Neuronal stem cell (in vitro differentiated cells): ENCODE measurements at regions not wholly inside any gene's neighbourhood (a gene's known extent, or its start where the extent isn't known, plus 50 kb on each side); places are given as distances from the start of the nearest gene placed in this dataset.

Source experiments
- DNase-seq: peaks from one replicate; pipeline ENCODE4 v3.0.0-alpha.2; 2013; ENCODE audit warnings: low spot score
- H2AFZ ChIP-seq: one replicate; pipeline ENCODE4 v1.6.1; 2013; ENCODE audit warnings: mild to moderate bottlenecking, low read length, inconsistent platforms
- H2AK5ac ChIP-seq: 2 replicates; pipeline ENCODE4 v1.6.1; 2013; ENCODE audit warnings: low read depth, mild to moderate bottlenecking, inconsistent platforms, low read length, moderate library complexity, mixed read lengths
- H2BK120ac ChIP-seq: 2 replicates; pipeline ENCODE4 v1.6.1; 2013; ENCODE audit warnings: low read depth, mild to moderate bottlenecking, inconsistent platforms, low read length, moderate library complexity, mixed read lengths
- H2BK12ac ChIP-seq: one replicate; pipeline ENCODE4 v1.6.1; 2013; ENCODE audit warnings: low read length, inconsistent platforms
- H2BK15ac ChIP-seq: 2 replicates; pipeline ENCODE4 v1.6.1; 2013; ENCODE audit warnings: mild to moderate bottlenecking, low read length, inconsistent platforms, mixed read lengths
- H2BK5ac ChIP-seq: one replicate; pipeline ENCODE4 v1.6.1; 2013; ENCODE audit warnings: inconsistent platforms, mild to moderate bottlenecking, low read length, moderate library complexity
- H3K14ac ChIP-seq: one replicate; pipeline ENCODE4 v1.6.1; 2013; ENCODE audit warnings: low read length, inconsistent platforms
- H3K18ac ChIP-seq: 2 replicates; pipeline ENCODE4 v1.6.1; 2013; ENCODE audit warnings: low read length, inconsistent platforms
- H3K23ac ChIP-seq: 2 replicates; pipeline ENCODE4 v1.6.1; 2013; ENCODE audit warnings: low read depth, mild to moderate bottlenecking, mixed read lengths, low read length, inconsistent platforms; ENCODE audit not compliant: poor library complexity
- H3K27ac ChIP-seq: replicated peaks from 3 replicates; pipeline ENCODE4 v1.5.1; 2013; ENCODE audit warnings: low read length, inconsistent platforms
- H3K27me3 ChIP-seq, 3 experiments: 2 replicates each; pipeline ENCODE4 v1.6.1; 2013; ENCODE audit warnings: low read length in 3 of 3, mild to moderate bottlenecking in 2 of 3, inconsistent platforms in 1 of 3, low read depth in 1 of 3, mixed read lengths in 1 of 3, moderate library complexity in 1 of 3; ENCODE audit not compliant: control insufficient read depth in 3 of 3, insufficient read depth in 3 of 3
- H3K36me3 ChIP-seq, 2 donors: replicated peaks in 1 of 2; 2 replicates each; pipeline ENCODE4 v1.6.1; 2013; ENCODE audit warnings: low read length in 2 of 2; ENCODE audit not compliant: control insufficient read depth in 2 of 2, insufficient read depth in 2 of 2
- H3K4ac ChIP-seq: 2 replicates; pipeline ENCODE4 v1.6.1; 2013; ENCODE audit warnings: inconsistent platforms, mild to moderate bottlenecking, low read length, moderate library complexity
- H3K4me1 ChIP-seq, 2 donors: 1 replicate in 1 of 2; 2 replicates in 1 of 2; pipeline ENCODE4 v1.6.1; 2013; ENCODE audit warnings: low read length in 2 of 2, low read depth in 1 of 2; ENCODE audit not compliant: control insufficient read depth in 2 of 2, insufficient read depth in 1 of 2
- H3K4me2 ChIP-seq: one replicate; pipeline ENCODE4 v1.6.1; 2013; ENCODE audit warnings: mild to moderate bottlenecking, low read length, inconsistent platforms; ENCODE audit not compliant: insufficient read depth, poor library complexity, severe bottlenecking
- H3K4me3 ChIP-seq, 2 donors: 2 replicates each; pipeline ENCODE4 v1.5.1; 2013; ENCODE audit warnings: low read length in 2 of 2, mild to moderate bottlenecking in 2 of 2, inconsistent platforms in 1 of 2, moderate library complexity in 1 of 2
- H3K79me1 ChIP-seq: one replicate; pipeline ENCODE4 v1.6.1; 2013; ENCODE audit warnings: low read depth, mild to moderate bottlenecking, inconsistent platforms, low read length, moderate library complexity
- H3K9ac ChIP-seq: one replicate; pipeline ENCODE4 v1.6.1; 2013; ENCODE audit warnings: mild to moderate bottlenecking, low read depth, low read length, inconsistent platforms; ENCODE audit not compliant: poor library complexity
- H3K9me3 ChIP-seq, 2 donors: replicated peaks in 1 of 2; 2 replicates each; pipeline versions ENCODE3 to v1.6.1; 2013; ENCODE audit warnings: low read length in 2 of 2, mild to moderate bottlenecking in 2 of 2, inconsistent platforms in 1 of 2, low read depth in 1 of 2, mixed read lengths in 1 of 2, moderate library complexity in 1 of 2; ENCODE audit not compliant: control insufficient read depth in 2 of 2, insufficient read depth in 1 of 2
- H4K8ac ChIP-seq: one replicate; pipeline ENCODE4 v1.6.1; 2013; ENCODE audit warnings: low read depth, mild to moderate bottlenecking, inconsistent platforms, low read length, moderate library complexity
- H4K91ac ChIP-seq: one replicate; pipeline ENCODE4 v1.6.1; 2013; ENCODE audit warnings: low read length, low read depth, mild to moderate bottlenecking, inconsistent platforms; ENCODE audit not compliant: poor library complexity
- WGBS, 2 donors: extraction: QIAGEN DNeasy Blood & Tissue Kit; methylation state at CpG; one replicate each; pipeline ENCODE4 v1.1.7; 2013; ENCODE audit warnings: missing lambda C conversion rate in 2 of 2, mixed read lengths in 1 of 2; ENCODE audit not compliant: insufficient read length in 2 of 2, insufficient replicate concordance in 1 of 2; ENCODE audit errors: extremely low coverage in 2 of 2; 5-methylcytosine and 5-hydroxymethylcytosine counted together

DNA sequence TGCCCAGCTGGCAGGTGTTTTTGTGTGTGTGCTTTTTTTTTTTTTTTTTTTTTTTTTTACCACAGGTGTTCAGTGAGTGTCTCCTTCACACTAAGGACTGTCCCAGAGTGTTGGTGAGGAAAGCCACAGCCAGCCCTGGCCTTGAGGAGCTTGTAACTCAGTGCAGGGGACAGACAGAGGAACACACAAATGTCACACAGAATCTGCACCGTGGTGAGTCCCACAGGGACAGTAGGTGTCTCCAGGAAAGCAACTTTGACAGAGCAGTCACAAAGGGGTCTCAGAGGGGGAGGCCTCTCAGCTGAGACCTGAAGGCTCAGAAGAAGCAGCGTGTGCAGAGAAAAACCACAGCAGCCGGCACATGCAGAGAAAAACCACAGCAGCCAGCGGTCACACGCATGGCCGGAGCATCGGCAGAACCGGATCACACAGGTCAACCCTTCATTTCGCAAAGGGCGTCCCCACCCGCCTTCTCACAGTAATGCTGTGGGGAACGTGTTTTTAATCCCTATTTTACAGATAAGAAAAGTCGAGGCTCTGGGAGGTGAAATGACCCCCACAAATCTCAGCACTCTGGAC is 101.7 kb upstream of the PRR5 start:
- no CpG with 5 or more reads among the region's 13 CpGs for whole genome bisulfite sequencing, 2 donors
- Histone ChIP-seq H3K4ac (no peak overlapping the region), H2AK5ac (peak overlapping the region; percentile 76), H3K4me2 (no peak overlapping the region), H3K79me1 (peaks cover 3% of the 10 kb centered on the region), H2BK12ac (no peak overlapping the region), H3K4me3 (no peak overlapping the region), H3K9me3 (no peaks in the 10 kb centered on the region), H3K27me3 (peaks cover 0 to 21% (median 3%) of the 10 kb centered on the region in 3 experiments), H3K36me3 (peaks cover 0 to 2% of the 10 kb centered on the region in 2 donors), H2AFZ (no peak overlapping the region), H4K8ac (no peak overlapping the region), H3K14ac (no peak overlapping the region), H3K9ac (no peak overlapping the region), H3K18ac (peak overlapping the region; percentile 52), H2BK120ac (no peak overlapping the region), H4K91ac (no peak overlapping the region), H2BK5ac (no peak overlapping the region), H3K4me1 (peaks cover 24 to 36% of the 10 kb centered on the region in 2 donors), H2BK15ac (peak overlapping the region; percentile 46), H3K27ac (no peak overlapping the region), H3K23ac (no peak overlapping the region)
- no peak for DNase-seq

DNA sequence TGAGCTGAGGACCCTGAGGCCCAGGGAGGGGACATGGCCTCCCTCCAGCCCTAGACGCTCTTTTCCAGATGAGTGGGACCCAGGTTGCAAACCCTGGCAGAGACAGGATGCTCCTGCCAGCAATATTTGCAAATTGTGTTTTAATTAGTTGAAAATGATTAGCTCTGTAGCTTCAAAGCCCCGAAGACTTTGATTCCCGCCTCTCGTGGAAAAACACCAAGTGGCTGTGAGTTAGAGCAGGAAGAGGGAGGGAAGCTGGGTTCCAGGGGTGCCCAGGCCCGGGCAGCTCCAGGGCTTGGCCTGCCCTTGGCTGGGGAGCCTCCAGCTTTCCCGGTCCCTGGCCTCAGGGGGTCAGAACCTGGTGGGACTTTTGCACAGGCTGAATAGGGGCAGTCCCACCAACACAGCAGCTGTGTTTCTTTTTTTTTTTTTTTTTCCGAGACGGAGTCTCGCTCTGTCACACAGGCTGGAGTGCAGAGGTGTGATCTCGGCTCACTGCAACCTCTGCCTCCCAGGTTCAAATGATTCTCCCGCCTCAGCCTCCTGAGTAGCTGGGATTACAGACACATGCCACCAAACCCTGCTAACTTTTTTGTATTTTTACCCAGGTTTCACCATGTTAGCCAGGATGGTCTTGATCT is 101.6 kb upstream of the RTL6 start:
- Histone ChIP-seq H3K9ac (no peak overlapping the region), H3K4me1 (peaks cover 30 to 37% of the 10 kb centered on the region in 2 donors), H4K8ac (no peak overlapping the region), H3K14ac (no peak overlapping the region), H3K4me2 (no peak overlapping the region), H2BK15ac (peak overlapping the region; percentile 66), H2AK5ac (peak overlapping the region; percentile 80), H3K36me3 (peaks cover 0 to 2% of the 10 kb centered on the region in 2 donors), H2AFZ (no peak overlapping the region), H2BK5ac (no peak overlapping the region), H3K27ac (no peak overlapping the region), H3K9me3 (no peaks in the 10 kb centered on the region), H3K27me3 (peaks cover 0 to 28% (median 3%) of the 10 kb centered on the region in 3 experiments), H3K79me1 (peaks cover 3% of the 10 kb centered on the region), H2BK120ac (no peak overlapping the region), H2BK12ac (no peak overlapping the region), H4K91ac (no peak overlapping the region), H3K23ac (no peak overlapping the region), H3K18ac (peak overlapping the region; percentile 74), H3K4me3 (no peak overlapping the region), H3K4ac (no peak overlapping the region)
- no peak for DNase-seq
- WGBS, 2 donors = no CpG with 5 or more reads among the region's 11 CpGs

DNA sequence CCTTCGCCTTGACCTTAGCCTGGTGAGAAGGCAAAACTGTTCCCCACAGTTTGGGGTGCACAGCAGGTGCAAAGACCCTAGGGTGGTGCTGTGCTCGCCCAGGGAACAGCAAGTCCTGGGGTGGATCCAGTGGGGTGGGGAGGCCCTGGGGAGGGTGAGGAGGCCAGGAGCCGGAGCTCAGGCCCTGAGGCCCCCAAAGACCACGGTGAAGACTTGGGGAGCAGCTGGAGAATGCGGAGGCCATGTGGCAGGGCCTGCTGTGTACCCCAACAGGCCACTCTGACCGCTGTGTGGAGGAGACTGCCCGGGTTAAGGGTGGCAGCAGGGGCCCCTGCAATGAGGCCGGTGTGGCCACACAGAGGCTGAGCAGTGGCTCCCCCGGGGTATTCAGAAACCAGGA is 101.1 kb upstream of the RTL6 start:
- DNase-seq = no peak
- H3K27ac ChIP-seq = no peak overlapping the region
- no peak overlapping the region for H4K91ac ChIP-seq
- no peak overlapping the region for H3K4me3 ChIP-seq
- H2BK120ac ChIP-seq = no peak overlapping the region
- no peaks in the 10 kb centered on the region for H3K36me3 ChIP-seq
- H3K9me3 ChIP-seq = no peaks in the 10 kb centered on the region
- H2BK12ac ChIP-seq = no peak overlapping the region
- H3K4me2 ChIP-seq = no peak overlapping the region
- H3K14ac ChIP-seq = no peak overlapping the region
- H3K79me1 ChIP-seq = no peaks in the 10 kb centered on the region
- peaks cover 0 to 28% (median 0%) of the 10 kb centered on the region in 3 experiments for H3K27me3 ChIP-seq
- no peak overlapping the region for H2BK5ac ChIP-seq
- no peak overlapping the region for H2AFZ ChIP-seq
- H3K4ac ChIP-seq = no peak overlapping the region
- whole genome bisulfite sequencing, 2 donors = no CpG with 5 or more reads among the region's 9 CpGs
- peak overlapping the region; percentile 66 for H2BK15ac ChIP-seq
- H2AK5ac ChIP-seq = peak overlapping the region; percentile 80
- H3K9ac ChIP-seq = no peak overlapping the region
- peaks cover 30 to 36% of the 10 kb centered on the region in 2 donors for H3K4me1 ChIP-seq
- no peak overlapping the region for H4K8ac ChIP-seq
- no peak overlapping the region for H3K23ac ChIP-seq
- peak overlapping the region; percentile 58 for H3K18ac ChIP-seq

DNA sequence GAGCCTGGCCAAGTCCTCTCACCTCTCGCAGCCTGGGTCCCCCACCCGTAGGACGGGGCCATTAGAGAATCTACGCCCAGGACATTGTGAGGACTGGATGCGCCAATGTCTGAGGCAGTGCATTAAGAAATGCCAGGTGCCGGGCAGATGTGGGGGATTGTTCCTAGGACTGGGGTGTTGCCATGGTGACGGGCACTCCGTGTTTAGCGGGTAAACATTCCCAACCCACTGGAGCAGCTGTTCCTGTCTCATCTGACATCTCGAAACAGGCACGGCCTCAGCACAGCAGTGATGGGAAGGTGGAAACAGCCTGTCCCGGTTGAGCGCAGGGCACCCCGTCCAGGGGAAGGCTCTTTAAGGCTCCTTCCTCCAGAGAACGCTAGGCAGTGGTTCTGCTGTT is 99.6 kb upstream of the RTL6 start:
- Histone ChIP-seq H3K79me1 (no peaks in the 10 kb centered on the region), H3K9me3 (no peaks in the 10 kb centered on the region), H2AFZ (no peak overlapping the region), H3K9ac (peak overlapping the region; percentile 50), H3K4me2 (no peak overlapping the region), H3K27ac (no peak overlapping the region), H2AK5ac (peak overlapping the region; percentile 99), H4K91ac (no peak overlapping the region), H2BK15ac (peak overlapping the region; percentile 86), H3K4me3 (no peak overlapping the region), H3K36me3 (no peaks in the 10 kb centered on the region), H2BK120ac (peak overlapping the region; percentile 78), H3K18ac (peak overlapping the region; percentile 98), H2BK5ac (peak overlapping the region; percentile 85), H3K27me3 (peaks cover 0 to 28% (median 0%) of the 10 kb centered on the region in 3 experiments), H3K4ac (peak overlapping the region; percentile 56), H3K14ac (no peak overlapping the region), H3K4me1 (peaks cover 35 to 44% of the 10 kb centered on the region in 2 donors), H4K8ac (peak overlapping the region; percentile 84), H2BK12ac (peak overlapping the region; percentile 87), H3K23ac (peak overlapping the region; percentile 29)
- no CpG with 5 or more reads among the region's 15 CpGs for WGBS, 2 donors
- DNase-seq = no peak
